GM12891 (cell line): ENCODE measurements at regions not wholly inside any gene's neighbourhood (a gene's known extent, or its start where the extent isn't known, plus 50 kb on each side); places are given as distances from the start of the nearest gene placed in this dataset.

Experiments used
- DNase-seq: peaks from one replicate; pipeline ENCODE4 v3.0.0; 2011; ENCODE audit warnings: low spot score; ENCODE audit not compliant: insufficient read length
- FAIRE-seq: peaks from 2 replicates; lab custom pipeline; 2011; peaks lifted over from hg19 to GRCh38; lab: Jason Lieb, UNC
- PAX5 ChIP-seq: IDR thresholded peaks from 2 replicates; pipeline ENCODE4 v1.6.1; 2011; ENCODE audit warnings: low read length, moderate library complexity, mild to moderate bottlenecking; ENCODE audit not compliant: insufficient read depth, severe bottlenecking
- POLR2A ChIP-seq: IDR thresholded peaks from 2 replicates; pipeline ENCODE4 v1.6.1; 2011; ENCODE audit warnings: low read depth, low read length, control low read depth
- POLR2AphosphoS5 ChIP-seq: IDR thresholded peaks from 2 replicates; pipeline ENCODE4 v1.6.1; 2011; ENCODE audit warnings: low read depth, low read length, control low read depth
- POU2F2 ChIP-seq: IDR thresholded peaks from 2 replicates; pipeline ENCODE4 v1.6.1; 2011; ENCODE audit warnings: low read depth, mild to moderate bottlenecking, control low read depth, low read length, moderate library complexity
- SPI1 ChIP-seq: IDR thresholded peaks from 2 replicates; pipeline ENCODE4 v1.6.1; 2011; ENCODE audit warnings: low read depth, low read length, control low read depth
- TAF1 ChIP-seq: IDR thresholded peaks from 2 replicates; pipeline ENCODE4 v1.6.1; 2011; ENCODE audit warnings: low read depth, low read length, control low read depth

GRCh38 chr1:119222271-119222670, 81.8 kb upstream of the WARS2 start:
- DNase-seq (no peak), FAIRE-seq (no peak)
- TF ChIP-seq SPI1 (no peak), POU2F2 (no peak), TAF1 (no peak), POLR2AphosphoS5 (no peak), POLR2A (no peak)

GRCh38 chr1:119225265-119225664, 84.8 kb upstream of the WARS2 start:
- DNase-seq (no peak), FAIRE-seq (no peak)
- TF ChIP-seq POU2F2, result no peak
- no peak for TF ChIP-seq POLR2AphosphoS5
- no peak for TF ChIP-seq SPI1
- TF ChIP-seq TAF1, result no peak
- no peak for TF ChIP-seq POLR2A
- no peak for TF ChIP-seq PAX5

- no peak for TF ChIP-seq PAX5
- DNase-seq, result no peak
- no peak for FAIRE-seq
Measured at GRCh38 chr1:119225831-119226230, 85.4 kb upstream of the WARS2 start.

- TF ChIP-seq POU2F2 (no peak), SPI1 (no peak), POLR2A (no peak), TAF1 (no peak), PAX5 (no peak), POLR2AphosphoS5 (no peak)
- DNase-seq (no peak), FAIRE-seq (no peak)
Measured at GRCh38 chr1:119226321-119226720, 85.9 kb upstream of the WARS2 start.

GRCh38 chr1:119226913-119227312, 86.5 kb upstream of the WARS2 start:
- TF ChIP-seq POU2F2, result no peak
- TF ChIP-seq POLR2A, result no peak
- TF ChIP-seq PAX5, result no peak
- TF ChIP-seq POLR2AphosphoS5, result no peak
- TF ChIP-seq SPI1, result no peak
- no peak for TF ChIP-seq TAF1
- FAIRE-seq (no peak), DNase-seq (no peak)

GRCh38 chr1:119227456-119227855, 87.0 kb upstream of the WARS2 start:
- TF ChIP-seq PAX5 (no peak), TAF1 (no peak), POLR2AphosphoS5 (no peak), POU2F2 (no peak), POLR2A (no peak), SPI1 (no peak)
- no peak for DNase-seq
- no peak for FAIRE-seq

- TF ChIP-seq POLR2AphosphoS5 (no peak), SPI1 (no peak), TAF1 (no peak), POU2F2 (no peak), POLR2A (no peak), PAX5 (no peak)
- DNase-seq, result no peak
- FAIRE-seq, result no peak
Measured at GRCh38 chr1:119228335-119229080, 88.1 kb upstream of the WARS2 start.

- no peak for TF ChIP-seq TAF1
- TF ChIP-seq PAX5, result no peak
- TF ChIP-seq SPI1, result no peak
- TF ChIP-seq POLR2AphosphoS5, result no peak
- TF ChIP-seq POU2F2, result no peak
- no peak for TF ChIP-seq POLR2A
- DNase-seq, result no peak
Measured at GRCh38 chr1:119235120-119235519, 94.7 kb upstream of the WARS2 start.

GRCh38 chr1:119245881-119246280, 105.4 kb upstream of the WARS2 start:
- DNase-seq (no peak), FAIRE-seq (no peak)
- TF ChIP-seq TAF1, result no peak
- TF ChIP-seq POU2F2, result no peak
- no peak for TF ChIP-seq POLR2A
- no peak for TF ChIP-seq SPI1
- no peak for TF ChIP-seq PAX5
- TF ChIP-seq POLR2AphosphoS5, result no peak

More at GRCh38 chr1:119235120-119235519, 94.7 kb upstream of the WARS2 start:
- FAIRE-seq, result no peak

- no peak for DNase-seq
- TF ChIP-seq POU2F2 (no peak), POLR2A (no peak), TAF1 (no peak), POLR2AphosphoS5 (no peak), SPI1 (no peak), PAX5 (no peak)
- no peak for FAIRE-seq
Measured at GRCh38 chr1:119249283-119249682, 108.8 kb upstream of the WARS2 start.

- TF ChIP-seq POU2F2 (no peak), TAF1 (no peak), PAX5 (no peak), SPI1 (no peak), POLR2AphosphoS5 (no peak)
- no peak for FAIRE-seq
- DNase-seq, result no peak
Measured at GRCh38 chr1:119250299-119250698, 109.8 kb upstream of the WARS2 start.
